Jurkat, Clone E6-1 (cell line): ENCODE measurements at regions not wholly inside any gene's neighbourhood (a gene's known extent, or its start where the extent isn't known, plus 50 kb on each side); places are given as distances from the start of the nearest gene placed in this dataset.

Experiments
- DNase-seq: peaks from one replicate; pipeline ENCODE4 v3.0.0-alpha.2; 2011; ENCODE audit warnings: low read depth, low spot score
- H3K4me3 ChIP-seq: 2 replicates; pipeline ENCODE4 v1.5.1; 2011; ENCODE audit warnings: mild to moderate bottlenecking, low read length, control low read depth, moderate library complexity

DNA sequence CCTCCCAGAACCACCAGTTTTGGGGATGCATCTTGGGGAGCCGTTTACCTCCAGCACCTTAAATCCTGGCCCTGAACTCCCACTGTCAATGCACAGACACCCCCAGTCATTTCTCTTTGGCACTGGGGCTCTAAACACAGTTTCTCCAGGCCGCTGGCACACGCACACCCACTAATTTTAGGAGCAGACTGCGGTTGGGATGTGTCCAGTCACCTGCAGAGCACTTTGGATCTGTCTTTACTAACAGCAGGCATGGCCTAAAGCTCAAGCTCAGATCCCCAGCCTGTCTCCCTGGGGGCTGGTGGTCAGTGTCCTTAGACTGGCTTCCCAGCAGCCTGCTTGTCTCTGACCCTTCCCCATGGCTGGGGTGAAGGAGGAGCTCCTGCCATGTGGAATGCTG is 49.9 kb downstream of the SYNE3 start:
- DNase-seq: no peak

DNA sequence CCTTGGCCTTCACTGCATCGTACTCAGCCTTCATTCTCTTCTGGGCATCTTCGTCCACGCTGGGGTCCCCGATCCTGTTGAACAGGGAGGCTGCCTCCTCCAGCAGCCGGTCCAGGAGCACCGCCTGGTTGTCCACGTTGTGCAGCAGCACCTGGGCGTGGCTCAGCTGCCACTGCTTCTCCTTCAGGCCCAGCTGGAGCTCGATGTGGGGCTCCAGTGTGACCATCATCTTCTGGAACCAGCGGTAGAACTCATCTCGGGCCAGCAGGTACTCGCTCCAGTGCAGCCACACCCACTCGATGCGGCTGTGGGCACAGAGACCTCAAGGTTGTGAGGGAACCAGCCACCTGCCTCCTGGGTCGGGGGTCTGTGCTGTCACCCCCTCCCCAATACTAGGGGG is 50.5 kb downstream of the SYNE3 start:
- H3K4me3 ChIP-seq: no peak overlapping the region
- no peak for DNase-seq

More for the DNA sequence above, 49.9 kb downstream of the SYNE3 start:
- no peak overlapping the region for H3K4me3 ChIP-seq

DNA sequence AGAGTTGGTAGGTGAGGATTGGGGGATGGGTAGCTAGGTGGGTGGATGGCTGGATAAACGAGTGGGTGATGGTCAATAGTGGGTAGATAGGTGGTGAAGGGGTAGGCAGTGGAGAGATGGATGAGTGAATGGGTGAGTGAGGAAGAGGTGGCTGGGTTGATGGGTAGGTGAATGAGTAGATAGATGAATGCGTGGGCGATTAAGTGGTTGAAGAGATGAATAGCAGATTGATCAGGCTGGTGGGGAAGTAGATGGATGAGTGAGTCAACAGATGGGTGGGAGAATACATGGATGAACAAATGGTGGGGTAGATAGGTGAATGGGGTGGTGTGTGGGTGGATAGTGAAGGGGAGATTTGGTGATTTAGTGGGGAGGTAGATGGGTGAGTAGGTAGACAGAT is 51.1 kb downstream of the SYNE3 start:
- DNase-seq: no peak
- no peak overlapping the region for H3K4me3 ChIP-seq

- DNase-seq: peak; percentile 92
- no peak overlapping the region for H3K4me3 ChIP-seq
Observed at GRCh38 chr14:95464514-95464913, 51.9 kb downstream of the SYNE3 start.

DNA sequence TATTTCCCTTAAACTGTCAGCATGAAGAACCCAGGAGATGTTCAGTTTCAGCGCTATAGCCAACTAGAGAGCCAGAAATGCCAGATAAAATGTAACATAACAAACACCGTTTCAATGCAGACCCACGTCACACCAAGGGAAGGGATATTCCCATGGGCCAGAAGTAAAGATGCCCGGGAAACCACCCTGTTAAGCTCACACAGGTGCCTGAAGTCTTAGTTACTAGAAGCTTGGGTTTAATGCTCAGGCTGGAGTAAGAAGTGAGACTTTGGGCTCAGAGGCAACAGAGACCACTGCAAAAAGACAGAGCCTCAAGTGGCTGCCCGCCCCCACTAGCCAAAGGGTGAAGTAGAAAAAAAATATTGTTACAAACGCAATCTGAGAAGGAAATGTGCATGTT is 52.3 kb downstream of the SYNE3 start:
- no peak for DNase-seq

GRCh38 chr14:95463171-95463901 is 53.1 kb downstream of the SYNE3 start:
- peak overlapping the region; percentile 20 for H3K4me3 ChIP-seq
- peak; percentile 96 for DNase-seq

More for the DNA sequence above, 52.3 kb downstream of the SYNE3 start:
- H3K4me3 ChIP-seq: peak overlapping the region; percentile 20

DNA sequence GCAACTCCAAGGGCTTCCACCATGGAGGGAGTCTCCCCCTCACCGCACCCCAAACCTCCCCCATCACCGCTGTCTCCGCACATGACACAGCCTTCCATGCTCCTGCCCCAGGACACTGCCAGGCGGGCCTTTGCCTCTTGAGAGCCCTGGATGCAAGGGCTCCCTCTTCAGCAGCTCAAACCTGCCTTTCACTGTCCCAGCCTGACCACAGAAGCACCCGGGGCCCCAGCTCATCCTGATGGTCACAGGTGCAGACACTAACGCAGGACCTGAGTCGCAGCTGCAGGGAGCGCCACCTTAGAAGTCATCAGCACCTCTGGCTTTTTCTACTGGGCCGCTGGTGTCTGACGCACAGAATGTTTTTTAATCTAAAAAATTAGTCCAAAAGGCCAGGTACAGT is 54.0 kb downstream of the SYNE3 start:
- no peak for DNase-seq
- H3K4me3 ChIP-seq: no peak overlapping the region

DNA sequence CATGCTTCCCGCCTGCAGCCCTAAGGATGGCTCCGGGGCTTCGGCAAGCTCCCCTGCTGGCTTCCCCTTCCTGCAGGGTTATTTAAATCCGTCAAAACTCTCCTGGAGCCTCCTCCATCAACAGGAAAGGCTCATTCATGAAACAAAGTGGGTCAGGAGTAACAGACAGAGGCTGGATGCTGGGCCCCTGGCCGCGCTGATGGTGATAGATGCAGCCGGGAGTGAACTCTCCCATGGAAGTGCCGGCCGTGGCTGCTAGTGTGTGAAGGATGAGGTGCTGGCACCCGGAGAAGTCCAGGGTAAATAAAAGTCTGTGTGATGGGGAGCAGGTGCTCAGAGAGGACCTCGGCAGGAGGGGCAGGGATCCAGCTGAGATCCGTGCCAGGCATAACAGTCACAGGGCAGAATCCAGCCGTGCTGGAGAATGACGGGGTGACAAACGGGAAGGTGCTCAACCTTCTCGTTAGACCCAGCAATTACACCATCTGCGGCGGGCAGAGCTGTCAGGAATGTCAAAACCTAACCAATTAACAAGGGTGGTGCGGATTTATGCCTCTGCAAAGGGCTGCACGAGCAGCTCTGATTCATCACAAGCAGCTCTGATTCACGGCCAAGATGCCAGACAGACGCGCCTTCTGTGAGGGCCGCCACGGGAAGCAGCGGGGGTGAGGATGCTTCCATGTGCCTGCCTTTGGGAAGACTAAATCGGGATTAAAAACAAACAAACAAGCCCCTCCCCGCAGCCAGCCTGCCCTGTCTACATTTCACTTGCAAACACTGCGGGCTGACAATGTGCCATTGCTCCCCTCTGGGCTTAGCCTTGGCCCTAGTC is 55.6 kb downstream of the SYNE3 start:
- no peak overlapping the region for H3K4me3 ChIP-seq

GRCh38 chr14:95458906-95459305 is 57.5 kb downstream of the SYNE3 start:
- DNase-seq: no peak
- H3K4me3 ChIP-seq: no peak overlapping the region

More for the DNA sequence above, 55.6 kb downstream of the SYNE3 start:
- no peak for DNase-seq

GRCh38 chr14:95458459-95458858 is 58.0 kb downstream of the SYNE3 start:
- no peak overlapping the region for H3K4me3 ChIP-seq
- no peak for DNase-seq

DNA sequence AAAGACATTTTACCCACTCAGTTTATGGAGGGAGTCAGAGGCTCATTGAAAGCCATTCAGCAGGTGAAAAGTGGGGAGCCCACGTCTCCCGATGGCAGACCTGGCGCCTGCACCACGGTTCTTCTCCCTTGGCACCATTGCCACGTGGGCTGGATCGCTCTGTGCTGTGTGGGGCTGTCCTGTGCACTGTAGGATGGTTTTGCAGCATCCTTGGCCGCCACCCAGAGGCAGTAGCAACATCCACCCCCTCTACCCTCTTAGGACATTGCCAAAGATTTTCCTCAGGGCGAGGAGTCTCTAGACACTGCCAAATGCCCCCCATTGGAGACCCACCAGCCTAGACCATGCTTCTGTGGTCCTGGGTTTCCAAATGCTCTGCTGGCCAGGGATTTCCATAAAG is 60.2 kb downstream of the SYNE3 start:
- H3K4me3 ChIP-seq: no peak overlapping the region

GRCh38 chr14:95455246-95455645 is 61.2 kb downstream of the SYNE3 start:
- no peak overlapping the region for H3K4me3 ChIP-seq
- DNase-seq: no peak

More for the DNA sequence above, 60.2 kb downstream of the SYNE3 start:
- no peak for DNase-seq

DNA sequence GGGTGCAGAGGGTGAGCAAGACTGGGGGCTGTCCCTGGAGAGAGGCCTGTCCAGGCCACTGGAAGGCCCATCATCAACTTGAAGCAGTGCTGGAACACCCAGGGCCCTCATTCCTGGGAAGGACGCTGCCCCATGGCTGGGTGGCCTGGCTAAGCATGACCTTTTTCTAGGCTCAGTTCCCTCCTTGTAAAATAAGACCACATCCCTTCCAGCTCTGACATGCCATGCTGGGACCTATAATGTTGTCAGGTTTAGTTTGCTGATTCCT is 62.8 kb downstream of the SYNE3 start:
- no peak overlapping the region for H3K4me3 ChIP-seq
- DNase-seq: no peak

DNA sequence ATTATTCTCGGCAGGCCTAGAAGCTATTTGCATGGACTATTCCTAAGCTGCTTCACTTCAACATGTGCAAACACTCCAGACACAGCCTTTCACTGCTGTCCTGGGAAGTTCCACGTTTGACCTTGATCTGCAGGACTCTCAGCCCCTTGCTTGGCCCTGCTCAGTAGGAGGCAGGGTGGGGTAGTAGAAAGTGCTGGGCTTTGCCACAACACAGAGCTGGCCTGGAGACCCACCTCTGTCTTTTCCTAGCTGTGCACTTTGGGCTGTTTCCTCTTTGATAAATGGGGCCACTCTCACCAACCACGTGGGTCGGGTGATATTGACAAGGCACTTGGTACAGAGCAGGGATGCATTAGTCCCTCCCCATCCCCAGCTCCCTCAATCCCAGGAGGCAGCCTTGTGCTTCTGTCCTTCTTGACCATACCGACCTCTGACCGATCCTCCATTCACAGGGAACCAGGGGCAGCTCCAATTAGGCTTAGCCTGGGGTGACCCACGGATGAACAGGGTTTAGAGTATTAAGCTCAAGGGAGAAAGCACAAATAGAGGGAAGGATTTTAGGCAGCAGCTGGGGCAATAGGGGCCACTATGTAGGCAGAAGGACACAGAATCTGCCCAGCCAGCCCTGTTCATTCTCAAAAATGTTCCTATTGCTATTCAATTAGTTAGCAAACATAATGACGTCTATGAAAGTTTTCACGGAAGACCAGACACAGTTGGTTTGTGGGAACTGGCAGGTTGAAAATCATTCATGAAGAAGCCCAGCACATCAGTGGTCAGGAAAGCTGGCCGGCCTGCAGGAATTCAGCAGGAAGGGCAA is 63.3 kb downstream of the SYNE3 start:
- H3K4me3 ChIP-seq: no peak overlapping the region
- no peak for DNase-seq

GRCh38 chr14:95452176-95452892 is 64.1 kb downstream of the SYNE3 start:
- DNase-seq: no peak
- H3K4me3 ChIP-seq: no peak overlapping the region

DNA sequence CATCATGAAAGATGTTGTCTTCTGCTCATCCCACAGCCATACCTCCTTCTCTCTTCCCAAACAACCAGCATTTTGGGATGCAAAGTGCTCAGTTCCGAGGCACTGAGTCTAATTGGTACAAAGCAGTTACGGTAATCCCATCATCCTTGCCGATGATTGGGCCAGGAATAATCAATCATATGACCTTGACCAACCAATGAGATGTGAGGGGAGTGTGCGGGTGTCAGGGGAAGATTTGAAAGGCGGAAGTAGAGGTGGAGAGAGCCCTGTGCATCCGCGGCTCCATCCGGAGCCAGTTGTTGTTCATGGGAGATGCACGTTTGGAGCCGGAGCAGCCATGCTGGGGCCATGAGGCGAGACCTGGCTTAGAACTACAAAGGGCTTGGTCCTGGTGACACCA is 67.3 kb downstream of the SYNE3 start:
- H3K4me3 ChIP-seq: no peak overlapping the region
- no peak for DNase-seq

DNA sequence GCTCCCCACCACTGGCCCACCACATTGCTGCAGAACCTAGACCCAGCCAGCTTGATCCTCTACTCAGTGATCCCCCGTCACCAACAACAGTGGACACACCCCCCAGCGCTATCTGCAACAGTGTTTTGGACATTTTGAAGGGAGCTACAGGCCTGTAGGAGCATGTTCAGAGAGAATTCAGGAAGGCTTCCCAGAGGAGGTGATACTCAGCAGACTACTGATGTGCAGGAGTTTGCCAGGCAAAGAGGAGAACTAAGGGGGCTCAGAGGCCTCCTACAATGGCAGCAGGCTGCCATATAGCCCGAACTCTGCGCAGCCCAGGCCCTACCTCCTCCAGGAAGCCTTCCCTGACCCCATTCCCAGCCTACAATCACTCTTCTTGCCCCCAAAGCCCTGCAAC is 70.0 kb downstream of the SYNE3 start:
- no peak overlapping the region for H3K4me3 ChIP-seq

DNA sequence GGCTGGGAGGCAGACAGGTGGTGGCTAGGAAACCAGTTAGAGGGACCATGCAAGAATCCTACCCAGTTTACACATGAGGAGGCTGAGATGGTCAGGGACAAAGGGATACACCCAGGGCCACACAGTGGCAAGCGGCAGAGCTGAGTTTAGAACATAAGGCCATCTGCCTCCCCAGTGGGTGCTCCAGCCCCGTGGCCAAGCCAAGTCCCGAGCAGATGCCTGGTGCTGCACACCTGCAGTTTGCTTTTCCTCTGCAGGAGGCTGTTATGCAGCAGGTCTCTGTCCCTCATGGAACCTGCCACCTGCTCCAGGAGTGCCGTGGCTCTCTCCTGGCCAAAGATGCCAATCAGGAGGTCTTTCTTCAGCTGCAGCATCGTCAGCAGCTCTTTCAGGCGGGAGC is 70.8 kb downstream of the SYNE3 start:
- DNase-seq: no peak
- H3K4me3 ChIP-seq: no peak overlapping the region

More for the DNA sequence above, 70.0 kb downstream of the SYNE3 start:
- DNase-seq: no peak

DNA sequence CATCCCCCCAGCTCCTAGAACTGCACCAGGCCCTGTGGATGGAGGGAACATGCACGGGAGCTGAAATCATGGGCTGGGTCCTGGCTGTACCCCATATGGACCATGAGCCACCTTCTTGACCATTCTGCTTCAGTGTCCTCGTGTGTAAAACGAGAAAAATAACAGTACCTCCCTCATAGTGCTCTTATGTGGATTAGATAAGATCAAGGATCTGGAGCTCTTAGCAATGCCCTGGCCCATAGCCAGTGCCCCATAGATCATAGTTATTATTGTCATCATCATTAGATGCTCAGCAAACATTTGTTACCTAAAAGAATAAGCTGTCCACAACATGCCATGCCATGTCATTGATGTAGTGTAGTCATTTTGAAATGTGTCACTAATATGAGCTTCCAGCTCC is 71.3 kb downstream of the SYNE3 start:
- no peak overlapping the region for H3K4me3 ChIP-seq
- no peak for DNase-seq
